Stimulated activated CD4-positive, alpha-beta T cell treated with anti-CD3 and anti-CD28 coated beads, TNF-alpha, amount 100 ng/mL, for 24 hours (primary cell): ENCODE measurements at regions not wholly inside any gene's neighbourhood (a gene's known extent, or its start where the extent isn't known, plus 50 kb on each side); places are given as distances from the start of the nearest gene placed in this dataset.

Experiments used
- DNase-seq, 3 experiments: peaks; one replicate each; pipeline ENCODE4 v3.0.0-alpha.2; 2020; ENCODE audit warnings: low read depth in 3 of 3

- no peak for DNase-seq
Observed at GRCh38 chr9:90343991-90344390, 298.6 kb downstream of the DIRAS2 start.

- DNase-seq = no peak
Observed at GRCh38 chr9:90365666-90366065, 277.0 kb downstream of the DIRAS2 start.

GRCh38 chr9:90368241-90368640 lies 274.4 kb downstream of the DIRAS2 start:
- DNase-seq = no peak

GRCh38 chr9:90368928-90369327 lies 273.7 kb downstream of the DIRAS2 start:
- DNase-seq = no peak

GRCh38 chr9:90379771-90380170 lies 262.9 kb downstream of the DIRAS2 start:
- no peak for DNase-seq

- no peak for DNase-seq
Observed at GRCh38 chr9:90385146-90385545, 257.5 kb downstream of the DIRAS2 start.

GRCh38 chr9:90393365-90394152 lies 249.1 kb downstream of the DIRAS2 start:
- no peak for DNase-seq

- DNase-seq = no peak
Observed at GRCh38 chr9:90394871-90395270, 247.8 kb downstream of the DIRAS2 start.

GRCh38 chr9:90400091-90400490 lies 242.5 kb downstream of the DIRAS2 start:
- no peak for DNase-seq

- DNase-seq = no peak
Observed at GRCh38 chr9:90408659-90409058, 234.0 kb downstream of the DIRAS2 start.

GRCh38 chr9:90419221-90419851 lies 223.3 kb downstream of the DIRAS2 start:
- no peak for DNase-seq

GRCh38 chr9:90420211-90420610 lies 222.4 kb downstream of the DIRAS2 start:
- no peak for DNase-seq

- no peak for DNase-seq
Observed at GRCh38 chr9:90420768-90421513, 221.7 kb downstream of the DIRAS2 start.

- DNase-seq = no peak
Observed at GRCh38 chr9:90421786-90422185, 220.8 kb downstream of the DIRAS2 start.

GRCh38 chr9:90423661-90424193 lies 218.9 kb downstream of the DIRAS2 start:
- no peak for DNase-seq

GRCh38 chr9:90428517-90428916 lies 214.1 kb downstream of the DIRAS2 start:
- no peak for DNase-seq

- no peak for DNase-seq
Observed at GRCh38 chr9:90432951-90433350, 209.7 kb downstream of the DIRAS2 start.

- DNase-seq = no peak
Observed at GRCh38 chr9:90433398-90433941, 209.2 kb downstream of the DIRAS2 start.

- no peak for DNase-seq
Observed at GRCh38 chr9:90441814-90442213, 200.8 kb downstream of the DIRAS2 start.

GRCh38 chr9:90442723-90443122 lies 199.9 kb downstream of the DIRAS2 start:
- no peak for DNase-seq

GRCh38 chr9:90444609-90445204 lies 197.9 kb downstream of the DIRAS2 start:
- DNase-seq = no peak

- DNase-seq = no peak
Observed at GRCh38 chr9:90445391-90445790, 197.2 kb downstream of the DIRAS2 start.
